ENCODE measurements at regions not wholly inside any gene's neighbourhood (a gene's known extent, or its start where the extent isn't known, plus 50 kb on each side); places are given as distances from the start of the nearest gene placed in this dataset.

GRCh38 chr4:57850141-57850540, 740.0 kb upstream of the IGFBP7 start:
- TF ChIP-seq, protein P1, sequence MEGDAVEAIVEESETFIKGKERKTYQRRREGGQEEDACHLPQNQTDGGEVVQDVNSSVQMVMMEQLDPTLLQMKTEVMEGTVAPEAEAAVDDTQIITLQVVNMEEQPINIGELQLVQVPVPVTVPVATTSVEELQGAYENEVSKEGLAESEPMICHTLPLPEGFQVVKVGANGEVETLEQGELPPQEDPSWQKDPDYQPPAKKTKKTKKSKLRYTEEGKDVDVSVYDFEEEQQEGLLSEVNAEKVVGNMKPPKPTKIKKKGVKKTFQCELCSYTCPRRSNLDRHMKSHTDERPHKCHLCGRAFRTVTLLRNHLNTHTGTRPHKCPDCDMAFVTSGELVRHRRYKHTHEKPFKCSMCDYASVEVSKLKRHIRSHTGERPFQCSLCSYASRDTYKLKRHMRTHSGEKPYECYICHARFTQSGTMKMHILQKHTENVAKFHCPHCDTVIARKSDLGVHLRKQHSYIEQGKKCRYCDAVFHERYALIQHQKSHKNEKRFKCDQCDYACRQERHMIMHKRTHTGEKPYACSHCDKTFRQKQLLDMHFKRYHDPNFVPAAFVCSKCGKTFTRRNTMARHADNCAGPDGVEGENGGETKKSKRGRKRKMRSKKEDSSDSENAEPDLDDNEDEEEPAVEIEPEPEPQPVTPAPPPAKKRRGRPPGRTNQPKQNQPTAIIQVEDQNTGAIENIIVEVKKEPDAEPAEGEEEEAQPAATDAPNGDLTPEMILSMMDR (conservative IDR thresholded peaks at IDR 0.05) = no peak
- H3K56ac ChIP-seq (ENCODE audit: insufficient read length, low read depth, low read length) = no peak overlapping the region
- H3T11ph ChIP-seq (ENCODE audit: low read length) = no peak overlapping the region
- H4K91ac ChIP-seq (ENCODE audit: insufficient read length, low read depth, low read length) = no peak overlapping the region
- H2AFZ ChIP-seq (ENCODE audit: low read length) = no peak overlapping the region
- H3K79me2 ChIP-seq (ENCODE audit: insufficient read depth, low read length) = no peaks in the 10 kb centered on the region
- H3K4me3 Mint-ChIP-seq = no peak overlapping the region
- H2BK5ac ChIP-seq (ENCODE audit: insufficient read length, low read length) = no peak overlapping the region
- no peaks in the 10 kb centered on the region for H3K4me1 ChIP-seq (ENCODE audit: insufficient read depth, low read length)
- no peak overlapping the region for H3K14ac ChIP-seq (ENCODE audit: insufficient read depth, low read length)
- H2BK120ac ChIP-seq (ENCODE audit: low read depth, low read length, poor library complexity, severe bottlenecking) = no peak overlapping the region
- no peaks in the 10 kb centered on the region for H3K36me3 Mint-ChIP-seq (ENCODE audit: insufficient read depth in 1 of 3, low read depth in 3 of 3)
- H4K20me1 ChIP-seq (ENCODE audit: control insufficient read depth, insufficient read depth, insufficient read length) = no peaks in the 10 kb centered on the region
- no peak overlapping the region for H3K9ac ChIP-seq (ENCODE audit: extremely low read depth, insufficient read length, low read length)
- no peak overlapping the region for H3K23ac ChIP-seq (ENCODE audit: insufficient read length, low read depth, low read length)
- no peaks in the 10 kb centered on the region for H3K9me3 ChIP-seq (ENCODE audit: control insufficient read depth, low read depth, low read length)
- H3K4ac ChIP-seq (ENCODE audit: low read depth, low read length) = no peak overlapping the region
- H2AK5ac ChIP-seq (ENCODE audit: insufficient read length, low read length) = no peak overlapping the region
- no peak for DNase-seq
- H3K27ac Mint-ChIP-seq = no peak overlapping the region
- H3K27me3 Mint-ChIP-seq (ENCODE audit: low read depth) = no peaks in the 10 kb centered on the region
- no peaks in the 10 kb centered on the region for H3K9me3 Mint-ChIP-seq
- H3K23me2 ChIP-seq (ENCODE audit: insufficient read length, low read depth, low read length, poor library complexity, severe bottlenecking) = no peaks in the 10 kb centered on the region
- H3K4me2 ChIP-seq (ENCODE audit: insufficient read depth, insufficient read length, low read length) = no peak overlapping the region
- no peak overlapping the region for H4K8ac ChIP-seq (replicated peaks; ENCODE audit: insufficient read length, low read depth, low read length)
- no peak overlapping the region for H2BK15ac ChIP-seq (ENCODE audit: low read depth, low read length)
- no peak overlapping the region for H3K27ac ChIP-seq (ENCODE audit: insufficient read length, low read depth, low read length)
- no peak overlapping the region for H2BK12ac ChIP-seq (ENCODE audit: insufficient read length, low read depth, low read length)
- H3K79me1 ChIP-seq (ENCODE audit: insufficient read depth, low read depth, low read length, poor library complexity, severe bottlenecking) = no peaks in the 10 kb centered on the region
- H2BK20ac ChIP-seq (ENCODE audit: low read depth, low read length, poor library complexity, severe bottlenecking) = no peak overlapping the region
- H3K27me3 ChIP-seq (ENCODE audit: insufficient read depth, low read length) = no peaks in the 10 kb centered on the region
- H3K4me1 Mint-ChIP-seq = no peaks in the 10 kb centered on the region
- no peak overlapping the region for H3K18ac ChIP-seq (ENCODE audit: insufficient read length, low read depth, low read length)
- no peak overlapping the region for H4K5ac ChIP-seq (ENCODE audit: insufficient read length, low read depth, low read length)
